ENCODE measurements at regions not wholly inside any gene's neighbourhood (a gene's known extent, or its start where the extent isn't known, plus 50 kb on each side); places are given as distances from the start of the nearest gene placed in this dataset.

- DNase-seq, result no peak
These were observed 64.2 kb downstream of the RBM43 start for GRCh38 chr2:151197184-151198108.

GRCh38 chr2:151193576-151193975 is 68.1 kb downstream of the RBM43 start:
- no peak for DNase-seq

GRCh38 chr2:151192681-151193080 is 69.0 kb downstream of the RBM43 start:
- no peak for DNase-seq

GRCh38 chr2:151191001-151191400 is 70.7 kb downstream of the RBM43 start:
- DNase-seq, result no peak

- no peak for DNase-seq
These were observed 72.5 kb downstream of the RBM43 start for GRCh38 chr2:151189125-151189524.

GRCh38 chr2:151186011-151186410 is 75.7 kb downstream of the RBM43 start:
- DNase-seq, result no peak

- DNase-seq, result no peak
These were observed 78.5 kb downstream of the RBM43 start for GRCh38 chr2:151182899-151183809.

- DNase-seq, result no peak
These were observed 79.3 kb downstream of the RBM43 start for GRCh38 chr2:151182396-151182795.

- no peak for DNase-seq
These were observed 80.1 kb downstream of the RBM43 start for GRCh38 chr2:151181524-151181923.

- no peak for DNase-seq
These were observed 81.5 kb downstream of the RBM43 start for GRCh38 chr2:151180123-151180522.

- no peak for DNase-seq
These were observed 83.5 kb downstream of the RBM43 start for GRCh38 chr2:151178207-151178606.

GRCh38 chr2:151177756-151178155 is 83.9 kb downstream of the RBM43 start:
- DNase-seq, result no peak

- no peak for DNase-seq
These were observed 85.0 kb downstream of the RBM43 start for GRCh38 chr2:151176661-151177060.

GRCh38 chr2:151175864-151176263 is 85.8 kb downstream of the RBM43 start:
- DNase-seq, result no peak

- no peak for DNase-seq
These were observed 87.5 kb downstream of the RBM43 start for GRCh38 chr2:151174127-151174526.

GRCh38 chr2:151171186-151171585 is 90.5 kb downstream of the RBM43 start:
- DNase-seq, result no peak

- no peak for DNase-seq
These were observed 95.3 kb downstream of the RBM43 start for GRCh38 chr2:151166410-151166809.

GRCh38 chr2:151165105-151165684 is 96.5 kb downstream of the RBM43 start:
- DNase-seq, result no peak

- DNase-seq, result no peak
These were observed 99.7 kb downstream of the RBM43 start for GRCh38 chr2:151161821-151162551.

GRCh38 chr2:151159109-151159662 is 102.5 kb downstream of the RBM43 start:
- no peak for DNase-seq

GRCh38 chr2:151157000-151157735 is 104.5 kb downstream of the RBM43 start:
- DNase-seq, result no peak

GRCh38 chr2:151156431-151156830 is 105.2 kb downstream of the RBM43 start:
- DNase-seq, result no peak
